ENCODE measurements at regions not wholly inside any gene's neighbourhood (a gene's known extent, or its start where the extent isn't known, plus 50 kb on each side); places are given as distances from the start of the nearest gene placed in this dataset.
"Not testable (repeated sequence)": the region's sequence is repeated elsewhere in the genome, so short reads cannot be mapped to it uniquely, and the experiment has no call there.

- DNase-seq: no peak
These were observed 50.6 kb upstream of the SLC44A3 start for GRCh38 chr1:94769551-94769950.

GRCh38 chr1:94768036-94768435 lies 52.1 kb upstream of the SLC44A3 start:
- no peak for DNase-seq

GRCh38 chr1:94765958-94766357 lies 54.2 kb upstream of the SLC44A3 start:
- no peak for DNase-seq

GRCh38 chr1:94759188-94759587 lies 61.0 kb upstream of the SLC44A3 start:
- no peak for DNase-seq

- DNase-seq: no peak
These were observed 62.2 kb upstream of the SLC44A3 start for GRCh38 chr1:94757931-94758330.

GRCh38 chr1:94755675-94756074 lies 64.5 kb upstream of the SLC44A3 start:
- DNase-seq: no peak

- not testable (repeated sequence) for DNase-seq
These were observed 65.1 kb upstream of the SLC44A3 start for GRCh38 chr1:94755016-94755415.

GRCh38 chr1:94754570-94754969 lies 65.6 kb upstream of the SLC44A3 start:
- DNase-seq: no peak

- no peak for DNase-seq
These were observed 66.1 kb upstream of the SLC44A3 start for GRCh38 chr1:94754095-94754494.

- DNase-seq: no peak
These were observed 66.8 kb upstream of the SLC44A3 start for GRCh38 chr1:94753171-94753972.

GRCh38 chr1:94751483-94751882 lies 68.7 kb upstream of the SLC44A3 start:
- DNase-seq: not testable (repeated sequence)

- no peak for DNase-seq
These were observed 73.3 kb upstream of the SLC44A3 start for GRCh38 chr1:94746635-94747525.

- DNase-seq: no peak
These were observed 74.4 kb upstream of the SLC44A3 start for GRCh38 chr1:94745742-94746141.

GRCh38 chr1:94743862-94744261 lies 76.3 kb upstream of the SLC44A3 start:
- no peak for DNase-seq

GRCh38 chr1:94741996-94742395 lies 78.2 kb upstream of the SLC44A3 start:
- DNase-seq: no peak

- DNase-seq: no peak
These were observed 78.6 kb upstream of the SLC44A3 start for GRCh38 chr1:94741510-94741909.

- no peak for DNase-seq
These were observed 80.6 kb upstream of the SLC44A3 start for GRCh38 chr1:94739521-94740061.

GRCh38 chr1:94738371-94738770 lies 81.8 kb upstream of the SLC44A3 start:
- no peak for DNase-seq

- DNase-seq: no peak
These were observed 82.8 kb upstream of the SLC44A3 start for GRCh38 chr1:94737124-94737998.

- no peak for DNase-seq
These were observed 83.6 kb upstream of the SLC44A3 start for GRCh38 chr1:94736549-94736948.

- DNase-seq: no peak
These were observed 84.1 kb upstream of the SLC44A3 start for GRCh38 chr1:94736073-94736472.

Data from CD4-positive, alpha-beta T cell treated with Interferon gamma for 1 hour (primary cell).